HepG2 (cell line): ENCODE measurements at regions not wholly inside any gene's neighbourhood (a gene's known extent, or its start where the extent isn't known, plus 50 kb on each side); places are given as distances from the start of the nearest gene placed in this dataset.

Experiments
- AGO2 ChIP-seq: fragments of 200-400 bp; formaldehyde crosslinking; optimal IDR thresholded peaks from 2 replicates; pipeline ENCODE3; 2017; ENCODE audit warnings: mild to moderate bottlenecking, low read depth, low read length, moderate library complexity
- ATF1 ChIP-seq: IDR thresholded peaks from 2 replicates; pipeline ENCODE4 v1.6.1; 2016; ENCODE audit warnings: mild to moderate bottlenecking, control low read depth
- ATF2 ChIP-seq: sonication (generic); formaldehyde crosslinking; IDR thresholded peaks from 2 replicates; pipeline ENCODE4 v1.4.0; 2020; ENCODE audit warnings: missing genetic modification reagents
- CHD2 ChIP-seq: IDR thresholded peaks from 2 replicates; pipeline ENCODE4 v1.6.1; 2011; ENCODE audit warnings: low read depth, low read length, improper control_type of control experiment
- HHEX ChIP-seq: IDR thresholded peaks from 2 replicates; pipeline ENCODE4 v1.6.1; 2016; ENCODE audit warnings: control low read depth
- IRF2 ChIP-seq: IDR thresholded peaks from 2 replicates; pipeline ENCODE4 v1.6.1; 2018; ENCODE audit warnings: missing genetic modification reagents, missing compliant biosample characterization
- NCOA2 ChIP-seq: sonication (generic); formaldehyde crosslinking; IDR thresholded peaks from 2 replicates; pipeline ENCODE4 v1.8.0; 2022; ENCODE audit warnings: inconsistent platforms
- PCBP1 ChIP-seq: fragments of 200-400 bp; formaldehyde crosslinking; IDR thresholded peaks from 2 replicates; pipeline ENCODE4 v1.6.1; 2017; ENCODE audit warnings: mild to moderate bottlenecking, low read depth, low read length, borderline replicate concordance
- POLR2AphosphoS5 ChIP-seq: IDR thresholded peaks from 2 replicates; pipeline ENCODE4 v1.6.1; 2012; ENCODE audit warnings: low read depth, low read length
- REST ChIP-seq, 2 experiments: IDR thresholded peaks; 2 replicates each; pipeline ENCODE4 v1.6.1; 2011 to 2012; ENCODE audit warnings: low read length in 2 of 2, borderline replicate concordance in 1 of 2, low read depth in 1 of 2, mild to moderate bottlenecking in 1 of 2, moderate library complexity in 1 of 2
- RXRA ChIP-seq: sonication (generic); formaldehyde crosslinking; IDR thresholded peaks from 2 replicates; pipeline ENCODE4 v1.5.1; 2020; ENCODE audit warnings: missing genetic modification reagents
- RXRB ChIP-seq: IDR thresholded peaks from 2 replicates; pipeline ENCODE4 v1.6.1; 2016; ENCODE audit warnings: borderline replicate concordance, missing genetic modification reagents, missing compliant biosample characterization
- SMARCC2 ChIP-seq: fragments of 450-650 bp; IDR thresholded peaks from 2 replicates; pipeline ENCODE4 v1.6.1; 2017; ENCODE audit warnings: antibody characterized with exemption, mild to moderate bottlenecking
- ZNF468 ChIP-seq: sonication (generic); formaldehyde crosslinking; IDR thresholded peaks from 2 replicates; pipeline ENCODE4 v1.8.0; 2022; ENCODE audit warnings: mild to moderate bottlenecking, moderate library complexity, missing genetic modification reagents
- ZNF558 ChIP-seq: sonication (generic); formaldehyde crosslinking; IDR thresholded peaks from 2 replicates; pipeline ENCODE4 v1.9.0; 2022; ENCODE audit warnings: mild to moderate bottlenecking, missing genetic modification reagents, borderline replicate concordance
- ZNF777 ChIP-seq: sonication (generic); formaldehyde crosslinking; IDR thresholded peaks from 2 replicates; pipeline ENCODE4 v1.4.0; 2020; ENCODE audit warnings: missing genetic modification reagents
- TF ChIP-seq, protein P1 (sequence below): sonication (generic); formaldehyde crosslinking; IDR thresholded peaks from 2 replicates; pipeline ENCODE4 v1.9.0; 2021; ENCODE audit warnings: missing genetic modification reagents, borderline replicate concordance

- TF ChIP-seq PCBP1 (no peak), ATF1 (CRISPR knock-in tag) (0 out of 2 replicates have a peak, but pooled peaks have one; percentile 18), HHEX (peak; percentile 53; the same call in 1 of the 2 replicates), REST (IDR thresholded peaks at IDR 0.05; ENCODE audit: borderline replicate concordance in 1 of 2, low read depth in 1 of 2, low read length in 2 of 2) (no peak), RXRA (CRISPR knock-in tag) (no peak), POLR2AphosphoS5 (no peak), ZNF558 (no peak), RXRB (peak; percentile 38; the same call in 1 of the 2 replicates), CHD2 (no peak), ZNF777 (CRISPR knock-in tag) (no peak), SMARCC2 (no peak), ATF2 (CRISPR knock-in tag) (peak; percentile 47; the same call in 1 of the 2 replicates), ZNF468 (CRISPR knock-in tag) (no peak), IRF2 (CRISPR knock-in tag) (peak; percentile 21; the same call in 1 of the 2 replicates), AGO2 (no peak), NCOA2 (CRISPR knock-in tag) (peak; percentile 88)
- TF ChIP-seq, protein P1, sequence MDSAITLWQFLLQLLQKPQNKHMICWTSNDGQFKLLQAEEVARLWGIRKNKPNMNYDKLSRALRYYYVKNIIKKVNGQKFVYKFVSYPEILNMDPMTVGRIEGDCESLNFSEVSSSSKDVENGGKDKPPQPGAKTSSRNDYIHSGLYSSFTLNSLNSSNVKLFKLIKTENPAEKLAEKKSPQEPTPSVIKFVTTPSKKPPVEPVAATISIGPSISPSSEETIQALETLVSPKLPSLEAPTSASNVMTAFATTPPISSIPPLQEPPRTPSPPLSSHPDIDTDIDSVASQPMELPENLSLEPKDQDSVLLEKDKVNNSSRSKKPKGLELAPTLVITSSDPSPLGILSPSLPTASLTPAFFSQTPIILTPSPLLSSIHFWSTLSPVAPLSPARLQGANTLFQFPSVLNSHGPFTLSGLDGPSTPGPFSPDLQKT (CRISPR knock-in tag) = no peak
These were observed 399.8 kb upstream of the PIK3R1 start (continued) for GRCh38 chr5:67815455-67816391.
